GM12892 (cell line): ENCODE measurements at regions not wholly inside any gene's neighbourhood (a gene's known extent, or its start where the extent isn't known, plus 50 kb on each side); places are given as distances from the start of the nearest gene placed in this dataset.

Experiments
- POLR2A ChIP-seq: IDR thresholded peaks from 2 replicates; pipeline ENCODE4 v1.6.1; 2011; ENCODE audit warnings: low read depth, low read length, control low read depth
- TAF1 ChIP-seq: IDR thresholded peaks from 2 replicates; pipeline ENCODE4 v1.6.1; 2011; ENCODE audit warnings: low read depth, mild to moderate bottlenecking, control low read depth, low read length, borderline replicate concordance

DNA sequence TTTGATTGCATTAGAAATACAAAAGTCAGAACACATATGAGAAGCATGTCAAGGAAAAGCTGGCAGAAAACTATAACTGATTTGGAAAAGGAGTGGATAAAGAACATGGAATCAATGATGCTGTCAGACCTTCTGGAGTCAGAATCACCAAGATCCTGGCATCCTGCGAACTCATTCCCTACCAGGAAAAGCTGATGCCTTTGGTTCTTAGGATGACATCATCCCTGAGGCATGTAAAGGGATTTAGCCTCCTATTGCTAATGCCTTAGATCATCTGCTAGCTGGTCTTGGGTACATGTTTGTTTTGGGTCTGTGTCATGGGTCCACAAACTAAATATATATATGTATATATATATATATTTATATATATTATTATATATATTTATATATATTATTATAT is 680.7 kb downstream of the EPHA4 start:
- no peak for TF ChIP-seq TAF1
- no peak for TF ChIP-seq POLR2A
